Amniotic stem cell (primary cell): ENCODE measurements at regions not wholly inside any gene's neighbourhood (a gene's known extent, or its start where the extent isn't known, plus 50 kb on each side); places are given as distances from the start of the nearest gene placed in this dataset.
"Not testable (repeated sequence)": the region's sequence is repeated elsewhere in the genome, so short reads cannot be mapped to it uniquely, and the experiment has no call there.

Experiments
- DNase-seq: peaks from one replicate; lab custom pipeline; 2025; lab: John Stamatoyannopoulos, UW

DNA sequence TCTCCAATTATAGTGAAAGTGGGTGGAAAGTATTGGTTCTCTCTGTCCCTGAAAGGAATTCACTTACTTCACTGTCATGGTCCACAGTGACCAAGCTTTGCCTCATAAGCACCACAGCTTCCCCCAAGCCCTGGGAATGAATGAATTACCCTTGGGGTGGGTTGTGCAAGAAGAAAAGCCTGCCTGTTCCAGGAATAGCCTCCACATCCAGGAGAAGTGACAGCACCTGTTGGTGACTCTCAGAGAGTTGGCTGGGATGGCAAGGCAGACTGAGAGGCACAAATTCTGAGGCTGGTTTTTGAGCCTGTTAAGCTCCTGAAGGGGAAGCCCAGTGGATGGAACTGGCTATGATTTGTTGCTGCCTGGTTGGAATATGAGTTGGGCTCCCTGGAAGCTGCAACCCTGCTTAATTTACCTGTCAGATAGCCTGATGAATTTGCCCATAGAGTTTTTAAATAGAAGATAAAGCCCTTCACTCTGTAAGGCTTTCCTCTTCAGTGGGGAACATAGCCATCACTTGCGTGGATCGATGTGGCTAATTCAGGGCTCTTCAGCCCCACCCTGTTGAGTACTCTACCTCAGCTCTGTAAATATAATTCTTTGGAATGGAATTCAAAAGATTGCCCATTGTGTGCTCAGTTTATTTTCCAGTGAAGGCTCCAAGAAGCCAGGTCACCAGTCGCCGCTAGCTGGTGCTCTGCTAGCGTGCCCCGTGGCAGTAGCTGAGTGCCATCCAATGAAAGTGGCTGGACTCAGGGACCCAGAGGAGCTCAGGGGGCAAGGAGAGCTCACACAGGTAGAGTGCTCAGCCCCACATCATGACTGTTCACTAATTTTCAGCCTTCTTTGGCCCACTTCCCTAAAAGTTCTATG, 479.3 kb downstream of the IRS1 start:
- DNase-seq = no peak

DNA sequence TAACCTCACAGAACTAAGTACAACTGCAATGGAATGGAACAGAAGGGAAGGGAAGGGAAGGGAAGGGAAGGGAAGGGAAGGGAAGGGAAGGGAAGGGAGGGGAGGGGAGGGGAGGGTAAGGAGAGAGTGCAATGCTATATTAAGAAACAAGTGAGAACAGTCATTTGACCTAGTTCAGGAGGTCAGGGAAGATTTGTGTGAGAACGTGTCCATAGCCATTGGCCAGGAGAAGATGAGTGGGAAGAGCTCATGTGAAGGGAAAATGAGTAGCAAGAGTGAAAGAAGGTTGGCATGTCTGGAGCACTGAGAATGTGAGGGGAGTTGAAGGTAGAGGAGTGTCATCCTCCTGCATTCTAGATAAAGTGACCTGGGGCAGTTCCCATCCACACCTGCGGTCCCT, 481.6 kb downstream of the IRS1 start:
- no peak for DNase-seq

DNA sequence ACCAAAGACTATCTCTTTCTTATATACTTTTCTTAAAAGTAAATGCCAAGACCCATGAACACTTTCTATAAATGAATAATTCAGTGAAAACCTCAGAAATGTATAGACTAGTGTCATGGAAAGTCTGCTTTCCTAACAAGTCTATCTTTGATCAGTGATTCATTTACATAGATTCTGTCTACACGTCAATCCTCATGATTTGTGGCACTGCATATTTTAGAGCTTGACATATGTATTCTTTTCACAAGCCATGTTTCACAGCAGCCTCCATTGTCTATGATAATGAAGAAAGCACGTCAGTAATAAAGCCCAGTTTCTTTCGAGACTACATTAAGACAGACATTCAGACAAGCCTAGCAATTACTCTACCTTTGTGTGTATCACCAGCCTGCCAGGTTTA, 486.6 kb downstream of the IRS1 start:
- no peak for DNase-seq

DNA sequence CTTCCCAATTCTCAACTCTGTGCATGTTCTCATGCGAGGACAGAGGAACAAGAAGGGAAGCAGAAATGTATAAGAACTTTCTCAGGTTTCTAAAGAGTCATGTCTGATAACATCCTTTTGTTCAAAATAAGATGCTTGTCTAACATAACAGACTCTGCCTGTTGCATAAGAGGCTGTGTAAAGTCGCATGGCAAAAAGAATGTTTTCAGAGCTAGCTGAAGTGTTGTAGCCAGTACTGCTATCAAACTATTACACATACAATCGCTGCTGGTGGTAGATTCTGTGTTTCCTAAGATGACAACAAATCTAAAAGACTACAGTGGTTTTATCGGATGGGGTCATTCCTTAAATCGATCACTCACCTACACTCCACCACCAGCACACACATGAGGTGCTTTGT, 487.5 kb downstream of the IRS1 start:
- DNase-seq = no peak

DNA sequence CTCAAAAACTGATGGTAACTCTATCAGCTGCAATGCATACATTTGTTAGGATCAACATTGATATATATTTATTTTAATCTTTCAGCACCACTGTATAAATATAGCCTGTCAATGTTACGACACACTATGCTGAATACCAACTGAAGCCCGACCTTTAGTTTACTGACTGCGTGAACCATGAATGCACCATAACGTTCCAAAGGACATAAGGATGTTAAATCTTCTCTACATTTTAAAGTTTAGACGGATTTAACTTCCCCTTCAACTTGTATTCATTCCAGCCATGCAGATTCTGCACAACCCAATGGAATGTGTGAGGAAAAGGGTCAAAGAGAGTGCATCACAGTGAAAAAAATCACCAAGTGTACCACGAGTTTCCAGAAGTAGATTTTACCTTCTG, 489.5 kb downstream of the IRS1 start:
- DNase-seq = no peak

DNA sequence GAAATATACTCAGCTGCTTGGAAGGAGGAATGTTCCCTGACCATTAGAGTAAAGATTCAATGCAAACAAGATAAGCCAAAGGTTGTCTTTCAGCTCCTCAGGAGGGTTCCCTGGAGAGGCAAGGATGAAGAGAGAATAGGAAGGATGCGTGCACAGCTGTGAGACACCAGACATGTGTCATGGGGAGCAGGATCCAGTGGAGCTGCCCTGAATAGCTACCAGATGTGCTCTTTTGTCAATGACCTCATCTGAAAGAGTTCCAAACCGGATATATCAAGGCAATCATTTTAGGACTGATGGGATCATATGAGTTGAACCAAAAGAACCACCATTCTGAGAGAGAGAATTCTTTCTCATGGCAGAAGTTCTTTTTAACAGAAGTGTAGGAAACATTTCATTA, 490.6 kb downstream of the IRS1 start:
- no peak for DNase-seq

DNA sequence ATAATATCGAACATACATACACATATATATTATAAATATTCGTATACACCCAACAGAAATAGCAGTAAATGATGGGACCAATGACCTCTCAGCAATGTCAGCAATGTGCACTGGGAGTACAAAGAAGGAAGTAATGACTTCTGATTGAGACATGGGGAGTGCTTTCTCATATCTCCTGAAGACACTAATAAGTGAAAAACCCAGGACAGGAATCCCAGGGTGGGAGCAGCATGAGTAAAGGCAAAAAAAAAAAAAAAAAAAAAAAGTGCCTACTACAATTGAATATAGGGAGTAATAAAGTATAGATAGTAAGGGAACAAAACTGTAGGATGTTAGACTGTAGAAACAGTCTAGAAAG, 491.3 kb downstream of the IRS1 start:
- no peak for DNase-seq

DNA sequence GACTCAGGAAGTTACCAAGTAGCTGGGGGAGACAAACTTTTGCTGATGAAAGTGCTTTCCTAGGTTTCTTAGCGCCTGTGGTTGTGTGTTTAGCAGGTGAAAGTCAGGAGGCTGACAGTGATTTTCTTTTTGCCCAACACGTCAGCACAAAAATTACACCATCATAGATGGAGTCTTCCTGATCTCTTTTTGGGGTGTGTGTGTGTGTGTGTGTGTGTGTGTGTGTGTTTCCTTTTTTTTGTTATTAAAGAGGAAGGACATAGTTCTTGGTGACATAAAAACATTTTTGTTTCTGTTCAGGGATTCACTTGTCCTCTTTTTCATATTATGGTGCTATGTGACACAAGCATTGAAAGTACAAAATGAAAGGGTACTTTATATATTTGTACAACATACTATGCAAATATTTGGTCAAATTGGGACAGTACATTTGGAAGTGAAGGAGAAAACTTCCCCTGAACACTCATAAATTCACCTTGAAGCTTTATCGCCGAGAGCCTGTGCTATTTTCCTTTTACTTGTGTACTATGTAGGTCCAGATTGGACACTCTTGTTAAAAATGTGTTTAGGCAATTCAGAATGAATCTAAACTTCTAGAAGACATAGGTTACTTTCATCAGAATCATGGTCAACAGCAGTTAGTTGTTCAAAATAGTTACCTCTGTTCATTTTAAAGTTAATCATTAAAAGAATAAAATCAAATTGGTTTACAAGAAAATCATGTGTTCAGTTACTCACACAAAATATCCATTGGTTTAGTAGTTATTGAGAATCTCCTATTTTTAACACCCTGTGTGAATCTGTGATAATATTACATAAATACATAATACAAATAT, 491.9 kb downstream of the IRS1 start:
- DNase-seq = no peak

DNA sequence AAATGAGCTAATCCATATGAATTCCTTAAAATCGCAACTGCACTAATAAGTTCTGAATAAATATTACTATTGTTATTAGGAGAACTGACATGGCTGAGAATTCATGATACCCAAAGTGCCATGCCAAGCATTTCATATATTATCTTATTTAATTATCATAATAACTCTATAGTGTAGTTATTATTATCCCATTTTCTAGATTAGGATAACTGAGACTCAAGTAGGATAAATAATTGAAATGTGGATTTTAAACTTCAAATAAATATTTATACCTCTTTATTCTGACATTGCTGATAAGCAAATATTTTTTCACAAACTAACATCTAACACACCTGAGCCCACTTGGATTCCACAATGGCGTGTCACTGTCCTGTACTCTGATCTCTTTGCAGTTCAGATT, 492.7 kb downstream of the IRS1 start:
- no peak for DNase-seq

DNA sequence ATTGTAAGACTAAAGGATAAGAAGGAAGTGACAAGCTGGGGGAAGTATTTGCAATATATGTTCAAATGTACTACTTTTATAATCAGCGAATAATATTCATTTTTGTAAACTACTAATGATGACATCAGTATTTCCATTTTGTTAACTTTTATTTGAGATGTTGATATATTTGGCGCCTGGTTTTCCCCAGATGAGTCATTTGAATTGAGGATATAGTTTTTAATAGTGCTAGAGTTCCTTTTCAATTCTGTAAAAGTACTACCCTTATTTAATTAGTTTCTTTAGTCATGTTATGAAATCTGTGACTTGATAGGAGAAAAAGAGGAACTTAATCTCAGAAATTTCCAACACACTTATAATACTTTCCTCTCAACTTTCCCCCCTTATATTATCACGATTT, 495.3 kb downstream of the IRS1 start:
- DNase-seq = no peak

DNA sequence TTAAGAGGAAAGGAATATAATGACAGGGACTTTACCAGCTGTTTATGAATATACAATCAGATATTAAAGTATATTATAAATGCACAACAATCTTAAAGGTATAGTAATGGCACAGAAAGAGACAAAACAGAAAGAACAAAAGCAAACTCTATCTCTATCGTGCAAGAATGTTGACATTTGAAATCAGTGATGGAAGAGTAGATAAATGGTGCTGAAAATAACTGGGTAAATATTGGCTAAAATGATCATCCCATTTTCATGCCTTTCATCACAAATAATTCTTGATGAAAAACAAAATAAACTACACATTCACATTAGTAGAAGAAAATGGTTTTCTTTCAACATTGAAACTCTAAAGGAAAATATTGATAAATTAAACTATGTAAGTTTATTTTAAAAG, 495.9 kb downstream of the IRS1 start:
- no peak for DNase-seq

DNA sequence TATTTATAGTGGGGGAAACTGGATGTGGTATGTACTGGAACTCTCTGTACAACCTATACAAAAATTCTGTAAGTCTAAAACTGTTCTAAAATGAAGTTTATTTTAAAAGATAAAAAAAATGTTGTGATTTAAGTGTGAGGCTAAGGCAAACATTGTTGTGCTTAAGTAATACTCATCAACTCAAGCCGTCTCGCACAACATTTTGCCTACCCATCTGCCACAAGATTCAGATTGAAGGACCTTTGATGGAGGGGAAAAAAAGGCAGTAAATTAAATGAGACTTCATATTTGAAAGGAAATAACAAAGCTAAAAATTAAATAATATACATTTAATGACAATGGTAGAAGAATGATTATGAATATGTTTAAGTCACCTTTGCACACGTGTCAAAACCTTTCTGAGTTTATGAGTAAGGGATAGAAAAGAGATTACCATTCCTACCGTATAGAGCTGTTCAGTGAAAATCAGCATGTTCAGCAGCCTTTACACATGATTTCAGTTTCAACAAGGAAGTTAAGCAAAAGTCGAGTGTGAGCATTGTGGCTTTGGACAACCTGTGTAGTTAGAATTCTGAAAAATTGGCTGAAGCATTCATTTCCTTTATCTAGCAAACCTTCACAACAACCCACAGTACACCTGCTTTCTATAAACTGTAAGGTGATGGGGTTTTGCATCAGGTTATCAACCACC, 499.3 kb downstream of the IRS1 start:
- DNase-seq = no peak

DNA sequence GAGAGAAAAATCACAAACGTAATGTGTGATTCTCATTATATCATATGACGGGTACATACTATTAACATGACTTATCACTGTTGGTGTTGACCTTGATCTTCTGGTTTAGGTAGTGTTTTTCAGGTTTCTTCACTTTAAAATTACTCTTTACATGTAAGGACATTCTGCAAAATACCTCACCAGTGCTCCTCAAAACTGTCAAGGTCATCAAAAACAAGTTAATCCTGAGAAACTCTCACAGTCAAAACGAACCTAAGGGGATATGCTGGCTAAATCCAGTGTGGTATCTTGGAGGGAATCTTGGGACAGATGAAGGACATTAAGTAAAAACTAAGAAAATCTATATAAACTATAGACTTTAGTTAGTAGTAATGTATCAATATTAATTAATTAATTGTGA, 499.8 kb downstream of the IRS1 start:
- no peak for DNase-seq

DNA sequence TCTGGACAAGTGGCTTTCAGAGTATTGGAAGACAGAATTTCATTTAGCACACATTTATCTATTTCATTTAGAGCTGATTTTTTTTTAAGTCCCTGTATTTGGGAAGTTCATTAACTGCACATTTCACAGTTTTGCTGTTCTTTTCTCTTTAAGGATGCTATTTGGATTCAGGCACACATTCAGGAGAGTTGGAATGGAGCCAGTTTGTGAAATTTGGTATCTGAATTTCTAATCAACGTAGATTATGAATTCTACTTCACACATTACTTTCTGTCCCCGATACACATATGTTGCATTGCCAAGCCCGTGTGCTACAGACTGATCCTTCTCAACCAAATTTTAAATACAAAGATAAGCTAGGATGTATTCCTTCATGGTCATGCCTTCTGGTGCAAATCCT, 503.9 kb downstream of the IRS1 start:
- no peak for DNase-seq

DNA sequence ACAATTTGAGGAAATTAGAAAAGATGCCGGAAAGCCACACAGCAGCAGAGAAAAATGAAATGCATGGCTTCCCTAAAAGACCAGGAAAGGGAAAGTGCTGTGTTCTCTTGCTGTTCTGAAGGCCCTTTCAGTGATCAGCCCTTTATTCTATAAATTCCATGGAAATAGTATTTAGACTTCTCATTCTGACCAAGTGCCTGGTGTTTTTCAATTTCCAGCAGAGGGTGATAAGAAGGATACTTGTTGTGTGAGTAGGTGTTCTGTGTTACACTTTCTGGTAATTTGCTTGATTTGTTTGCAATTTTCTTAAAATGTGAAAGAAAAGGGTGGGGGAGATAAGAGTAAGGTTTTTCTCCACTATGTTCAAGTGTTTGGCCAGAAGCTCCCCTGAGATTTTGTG, 504.5 kb downstream of the IRS1 start:
- DNase-seq = no peak

DNA sequence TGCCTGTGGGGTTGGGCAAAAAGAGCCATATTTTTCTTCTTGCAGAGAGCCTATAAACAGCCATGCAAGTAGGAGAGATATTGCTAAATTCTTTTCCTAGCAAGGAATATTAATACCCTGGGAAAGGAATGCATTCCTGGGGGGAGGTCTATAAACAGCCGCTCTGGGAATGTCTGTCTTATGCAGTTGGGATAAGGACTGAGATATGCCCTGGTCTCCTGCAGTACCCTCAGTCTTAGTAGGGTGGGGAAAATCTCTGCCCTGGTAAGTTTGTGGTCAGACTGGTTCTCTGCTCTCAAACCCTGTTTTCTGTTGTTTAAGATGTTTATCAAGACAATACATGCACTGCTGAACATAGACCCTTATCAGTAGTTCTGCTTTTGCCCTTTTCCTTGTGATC, 508.3 kb downstream of the IRS1 start:
- DNase-seq = not testable (repeated sequence)

DNA sequence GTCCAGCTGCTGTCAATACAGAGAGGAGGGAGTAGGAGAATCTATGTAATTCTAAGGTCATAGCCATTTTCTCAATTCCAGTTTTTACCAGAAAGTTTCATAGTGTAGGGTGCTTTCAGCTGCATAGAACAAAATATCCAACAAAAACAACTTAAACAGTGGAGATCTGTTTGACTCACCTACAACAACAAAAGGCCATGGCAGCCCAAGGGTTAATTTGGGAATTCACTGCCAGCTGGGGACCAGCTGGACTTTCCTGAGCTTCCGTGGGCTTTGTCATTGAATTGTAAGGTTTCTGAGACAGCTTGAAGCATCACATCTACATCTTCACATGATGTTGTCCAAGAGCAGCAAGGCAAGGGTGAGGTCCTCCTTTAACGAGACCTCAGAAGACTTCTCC, 512.7 kb downstream of the IRS1 start:
- no peak for DNase-seq

DNA sequence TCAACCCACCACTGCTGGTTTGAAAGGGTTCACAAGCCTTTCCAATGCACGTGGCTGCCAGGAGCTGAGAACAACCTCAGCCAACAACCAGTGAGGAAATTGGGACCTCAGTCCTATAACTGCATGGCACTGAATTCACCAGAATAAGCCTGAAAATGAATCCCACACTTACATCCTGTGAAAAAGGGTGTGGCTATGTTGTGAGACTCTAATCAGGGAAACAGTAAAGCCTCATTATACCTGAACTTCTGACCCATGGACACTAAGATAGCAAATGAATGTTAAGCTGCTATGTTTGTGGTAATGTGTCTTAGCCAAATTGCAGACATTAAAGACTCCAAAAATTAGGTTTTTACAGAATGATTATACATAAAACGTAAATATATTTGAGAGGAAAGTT, 515.8 kb downstream of the IRS1 start:
- no peak for DNase-seq

DNA sequence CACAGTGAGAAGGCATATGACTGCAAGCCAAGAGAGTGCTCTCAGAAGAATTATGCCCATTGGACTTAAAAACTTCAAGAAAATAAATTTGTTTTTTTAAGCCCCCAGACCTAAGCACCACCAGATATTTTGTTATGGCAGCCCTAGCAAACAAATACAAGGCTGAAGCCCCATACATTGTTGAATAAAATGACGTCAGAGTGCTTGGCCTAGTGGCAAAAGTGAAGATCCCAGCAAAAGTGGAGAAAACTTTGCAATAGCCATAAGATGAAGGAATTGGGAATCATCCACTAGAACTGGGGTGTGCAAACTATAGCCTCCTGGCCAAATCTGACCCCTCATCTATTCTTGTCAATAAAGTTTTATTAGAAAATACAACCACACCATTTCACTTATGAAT, 517.5 kb downstream of the IRS1 start:
- no peak for DNase-seq

DNA sequence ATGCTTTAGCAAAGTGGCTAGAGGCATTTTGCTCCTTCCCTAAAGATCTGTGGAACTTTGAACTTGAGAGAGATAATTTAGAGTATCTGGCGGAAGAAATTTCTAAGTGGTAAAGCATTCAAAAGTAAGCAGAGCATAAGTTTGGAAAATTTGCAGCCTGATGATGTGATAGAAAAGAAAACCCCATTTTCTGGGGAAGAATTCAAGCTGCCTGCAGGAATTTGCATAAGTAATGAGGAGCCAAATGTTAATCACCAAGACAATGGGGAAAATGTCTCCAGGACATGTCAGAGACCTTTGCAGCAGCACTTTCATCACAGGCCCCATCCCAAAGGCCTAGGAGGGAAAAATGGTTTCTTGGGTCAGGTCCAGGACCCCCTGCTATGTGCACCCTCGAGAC, 519.5 kb downstream of the IRS1 start:
- not testable (repeated sequence) for DNase-seq

DNA sequence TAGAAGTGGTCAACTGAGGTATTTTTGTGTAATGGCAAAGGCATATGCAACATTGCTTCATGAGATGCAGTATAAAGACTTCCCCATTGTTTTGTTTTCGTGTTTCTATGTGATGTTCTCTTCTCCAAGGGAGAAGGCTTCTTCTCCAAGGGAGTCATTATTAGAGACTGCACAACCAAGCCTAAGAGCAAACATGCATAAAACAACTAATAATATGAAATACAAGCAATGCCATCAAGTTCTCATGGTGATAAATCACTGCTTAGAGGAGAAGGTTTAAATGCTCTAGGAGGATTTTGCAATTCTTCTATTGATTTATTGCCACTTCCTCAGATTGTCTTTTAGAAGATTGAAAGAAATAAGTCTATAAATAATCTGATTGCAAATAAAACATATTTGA, 524.4 kb downstream of the IRS1 start:
- DNase-seq = no peak

DNA sequence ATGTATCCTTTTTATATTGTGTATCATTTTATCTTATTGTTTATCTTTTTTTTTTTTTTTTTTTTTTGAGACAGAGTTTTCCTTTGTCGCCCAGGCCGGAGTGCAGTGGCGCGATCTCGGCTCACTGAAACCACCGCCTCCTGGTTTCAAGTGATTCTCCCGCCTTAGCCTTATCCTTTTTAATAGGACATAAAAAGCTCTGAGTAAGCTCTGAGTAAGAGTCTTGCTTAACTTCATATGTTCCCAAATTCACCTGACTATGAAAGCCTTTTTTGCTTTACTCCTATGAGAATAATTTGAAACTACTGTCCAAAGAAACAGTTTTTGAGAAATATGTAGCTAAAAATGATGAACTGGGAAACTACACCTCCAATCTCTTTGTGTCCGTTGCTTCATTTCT, 525.5 kb downstream of the IRS1 start:
- DNase-seq = no peak

DNA sequence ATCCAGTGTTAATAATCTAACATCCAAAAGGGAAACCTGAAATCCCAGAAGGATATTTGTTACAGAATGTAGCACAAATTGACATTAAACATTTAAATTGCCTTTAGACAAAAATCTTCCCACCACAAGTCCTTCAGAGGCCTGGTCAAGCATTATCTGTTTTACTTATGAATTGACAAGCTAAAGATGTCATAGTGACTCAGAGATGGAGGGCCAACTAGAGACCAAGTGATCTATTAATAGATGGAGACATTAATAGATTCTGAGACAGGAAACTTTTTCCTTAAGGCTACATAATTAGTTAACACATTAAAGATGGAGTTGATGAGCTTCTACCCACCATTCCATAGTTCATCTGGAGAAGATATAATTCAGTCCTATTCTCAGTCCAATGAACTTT, 526.2 kb downstream of the IRS1 start:
- no peak for DNase-seq
